MM.1S (cell line): ENCODE measurements at regions not wholly inside any gene's neighbourhood (a gene's known extent, or its start where the extent isn't known, plus 50 kb on each side); places are given as distances from the start of the nearest gene placed in this dataset.

Source experiments
- CTCF ChIP-seq: fragments of 300-600 bp; sonication (generic); IDR thresholded peaks from 2 replicates; pipeline ENCODE4 v1.5.1; 2016; ENCODE audit warnings: antibody characterized with exemption, low read length, mixed read lengths
- EZH2 ChIP-seq: fragments of 300-600 bp; sonication (generic); optimal IDR thresholded peaks from 2 replicates; pipeline ENCODE3; 2017; ENCODE audit warnings: low read depth, mild to moderate bottlenecking, antibody characterized with exemption, low read length, mixed read lengths
- EZH2phosphoT487 ChIP-seq: fragments of 300-600 bp; sonication (generic); IDR thresholded peaks from 2 replicates; pipeline ENCODE4 v1.6.1; 2018; ENCODE audit warnings: antibody characterized with exemption, low read length

- TF ChIP-seq CTCF: no peak
- no peak for TF ChIP-seq EZH2
- no peak for TF ChIP-seq EZH2phosphoT487
Measured at GRCh38 chr2:242048479-242048878, 178.9 kb downstream of the RTP5 start.
